ENCODE measurements at regions not wholly inside any gene's neighbourhood (a gene's known extent, or its start where the extent isn't known, plus 50 kb on each side); places are given as distances from the start of the nearest gene placed in this dataset.
A peak's percentile ranks its signal among the peaks of the same experiment; 100 is the strongest.

DNA sequence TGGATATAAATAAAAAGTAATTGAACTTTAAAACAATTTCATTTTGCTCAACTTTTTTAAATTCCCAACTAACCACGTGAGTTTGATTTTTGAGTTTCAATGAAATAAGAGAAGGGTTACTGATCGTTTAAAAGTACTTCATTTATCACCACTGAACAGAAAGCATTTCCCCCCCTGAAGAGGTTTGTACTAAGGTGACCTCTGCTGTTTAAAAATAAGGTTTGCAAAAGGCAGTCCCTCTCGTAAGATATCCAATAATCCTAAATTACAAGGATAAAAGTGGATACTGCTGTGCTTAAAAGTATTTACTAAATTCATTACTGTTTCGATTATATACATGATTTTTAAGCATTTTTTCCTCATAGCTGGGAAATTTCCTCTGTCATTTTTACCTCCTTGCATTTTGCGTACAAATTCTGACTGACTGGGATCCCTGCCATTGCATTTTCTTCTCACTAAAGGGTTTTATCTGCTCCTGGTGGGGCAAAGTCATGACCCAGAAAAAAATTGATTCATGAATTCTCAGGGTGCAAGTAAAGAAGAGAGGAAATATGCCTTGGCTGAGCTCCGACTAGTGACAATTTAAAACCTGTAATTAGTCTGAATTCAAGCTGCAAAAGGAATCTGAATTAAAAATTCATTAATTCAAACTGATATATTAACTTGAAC, 463.8 kb downstream of the PRKD1 start:
- no peak for DNase-seq (ENCODE audit: extremely low read depth, low read depth)
- no peak overlapping the region for H3K4me3 ChIP-seq (replicated peaks; ENCODE audit: low read depth, low read length)
- TF ChIP-seq, protein P1, sequence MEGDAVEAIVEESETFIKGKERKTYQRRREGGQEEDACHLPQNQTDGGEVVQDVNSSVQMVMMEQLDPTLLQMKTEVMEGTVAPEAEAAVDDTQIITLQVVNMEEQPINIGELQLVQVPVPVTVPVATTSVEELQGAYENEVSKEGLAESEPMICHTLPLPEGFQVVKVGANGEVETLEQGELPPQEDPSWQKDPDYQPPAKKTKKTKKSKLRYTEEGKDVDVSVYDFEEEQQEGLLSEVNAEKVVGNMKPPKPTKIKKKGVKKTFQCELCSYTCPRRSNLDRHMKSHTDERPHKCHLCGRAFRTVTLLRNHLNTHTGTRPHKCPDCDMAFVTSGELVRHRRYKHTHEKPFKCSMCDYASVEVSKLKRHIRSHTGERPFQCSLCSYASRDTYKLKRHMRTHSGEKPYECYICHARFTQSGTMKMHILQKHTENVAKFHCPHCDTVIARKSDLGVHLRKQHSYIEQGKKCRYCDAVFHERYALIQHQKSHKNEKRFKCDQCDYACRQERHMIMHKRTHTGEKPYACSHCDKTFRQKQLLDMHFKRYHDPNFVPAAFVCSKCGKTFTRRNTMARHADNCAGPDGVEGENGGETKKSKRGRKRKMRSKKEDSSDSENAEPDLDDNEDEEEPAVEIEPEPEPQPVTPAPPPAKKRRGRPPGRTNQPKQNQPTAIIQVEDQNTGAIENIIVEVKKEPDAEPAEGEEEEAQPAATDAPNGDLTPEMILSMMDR (IDR thresholded peaks at IDR 0.05; ENCODE audit: low read depth, low read length, missing control alignments), result no peak

DNA sequence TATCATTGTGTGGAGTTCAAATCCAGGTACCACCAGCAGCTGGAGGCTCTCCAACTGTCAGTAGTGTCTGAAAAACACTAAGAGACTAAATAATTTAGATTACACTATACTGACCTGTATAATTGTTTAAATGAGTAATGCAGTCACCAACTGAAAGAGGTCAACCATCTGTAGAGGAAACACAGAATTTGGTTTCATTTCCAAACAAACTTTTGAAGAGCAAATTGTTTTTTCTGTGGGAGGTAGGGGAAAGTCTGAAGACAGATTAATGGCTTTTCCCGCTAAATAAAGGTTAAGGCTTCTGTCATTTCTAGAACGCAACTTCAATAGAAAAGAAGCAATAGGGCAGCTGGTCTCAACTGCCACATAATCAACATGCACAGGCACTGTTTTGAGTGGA, 462.6 kb downstream of the PRKD1 start:
- H3K4me3 ChIP-seq (replicated peaks; ENCODE audit: low read depth, low read length), result no peak overlapping the region
- no peak for DNase-seq (ENCODE audit: extremely low read depth, low read depth)
- TF ChIP-seq, protein P1 (IDR thresholded peaks at IDR 0.05; ENCODE audit: low read depth, low read length, missing control alignments), result no peak

DNA sequence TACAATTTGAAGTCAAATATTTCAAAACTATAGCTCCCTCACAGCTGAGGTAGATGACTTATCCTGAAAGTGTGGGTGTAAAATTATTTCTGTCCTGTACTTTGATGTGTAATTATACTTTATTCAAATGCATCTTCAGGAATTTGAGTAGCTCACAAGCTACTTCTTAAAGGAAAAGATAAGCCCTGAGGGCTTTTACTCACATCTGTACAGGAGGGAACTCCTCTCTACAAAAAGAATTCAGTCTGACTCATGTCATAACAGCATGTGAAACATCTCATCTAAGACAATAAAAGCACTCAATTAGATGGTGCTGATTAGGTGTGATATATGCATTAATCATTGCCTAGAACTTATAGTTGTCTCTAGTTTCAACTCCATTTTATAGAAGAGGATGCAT, 452.0 kb downstream of the PRKD1 start:
- no peak overlapping the region for H3K4me3 ChIP-seq (replicated peaks; ENCODE audit: low read depth, low read length)
- TF ChIP-seq, protein P1 (IDR thresholded peaks at IDR 0.05; ENCODE audit: low read depth, low read length, missing control alignments), result no peak
- no peak for DNase-seq (ENCODE audit: extremely low read depth, low read depth)

DNA sequence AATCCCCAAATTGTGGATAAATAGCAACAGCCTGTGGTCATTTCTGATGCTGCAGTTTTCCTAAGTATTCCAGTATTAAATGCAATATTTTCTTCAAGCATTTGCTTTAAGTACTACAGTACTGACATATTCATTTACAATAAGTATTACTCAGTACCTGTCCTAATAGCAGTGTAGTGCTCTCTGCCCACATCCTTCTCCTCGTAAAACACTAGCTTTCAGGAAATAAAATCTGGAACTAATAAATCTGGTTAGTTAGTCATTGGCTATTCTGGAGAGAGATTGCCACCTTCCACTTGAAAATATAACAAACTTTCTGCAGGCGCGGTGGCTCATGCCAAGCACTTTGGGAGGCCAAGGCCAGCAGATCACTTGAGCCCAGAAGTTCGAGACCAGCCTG, 441.5 kb downstream of the PRKD1 start:
- TF ChIP-seq, protein P1 (IDR thresholded peaks at IDR 0.05; ENCODE audit: low read depth, low read length, missing control alignments), result no peak
- H3K4me3 ChIP-seq (replicated peaks; ENCODE audit: low read depth, low read length), result no peak overlapping the region
- peak; percentile 66 for DNase-seq (ENCODE audit: extremely low read depth, low read depth)

DNA sequence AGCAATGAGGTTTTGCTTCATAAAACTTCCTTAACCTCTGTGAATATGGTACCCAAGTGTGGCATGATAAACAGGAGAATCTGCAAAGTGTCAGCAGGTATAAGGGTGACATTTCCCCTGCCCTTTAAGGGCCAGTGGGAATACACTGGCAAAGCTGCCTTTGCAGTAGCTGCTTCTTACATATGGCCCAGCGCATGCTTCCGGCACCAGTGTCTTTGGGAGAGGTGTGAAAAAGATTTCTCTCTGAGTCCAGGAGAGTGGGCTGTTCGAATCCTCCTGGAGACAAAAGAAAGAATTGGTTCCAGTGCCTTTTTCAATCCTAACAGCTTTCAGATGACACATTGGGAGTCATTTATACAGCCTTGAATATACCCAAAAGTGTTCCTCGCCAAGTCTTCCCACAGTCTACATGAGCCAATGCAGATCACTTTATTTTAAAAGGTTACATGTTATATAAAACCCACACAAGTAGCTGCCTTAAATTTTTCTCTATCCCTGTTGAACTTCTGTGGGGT, 437.7 kb downstream of the PRKD1 start:
- no peak overlapping the region for H3K4me3 ChIP-seq (replicated peaks; ENCODE audit: low read depth, low read length)
- no peak for DNase-seq (ENCODE audit: extremely low read depth, low read depth)
- TF ChIP-seq, protein P1 (IDR thresholded peaks at IDR 0.05; ENCODE audit: low read depth, low read length, missing control alignments), result no peak

DNA sequence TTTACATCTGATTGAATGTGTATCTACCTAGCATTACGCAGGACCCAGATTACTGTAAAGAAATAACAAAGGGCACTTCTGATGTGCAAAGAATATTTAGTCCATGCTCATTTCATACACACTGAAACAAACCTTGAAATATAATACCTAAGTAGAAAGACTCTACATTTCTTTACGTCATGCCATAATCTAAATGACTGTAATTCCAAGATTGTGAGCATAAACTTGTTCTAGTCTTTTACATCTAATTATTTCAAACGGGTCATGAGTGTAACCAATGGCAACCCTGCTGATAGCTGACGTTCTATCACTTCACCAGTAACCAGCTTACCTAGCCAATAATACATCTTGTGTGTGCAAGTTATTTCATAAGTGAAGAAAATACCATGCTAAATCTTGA, 433.8 kb downstream of the PRKD1 start:
- TF ChIP-seq, protein P1 (IDR thresholded peaks at IDR 0.05; ENCODE audit: low read depth, low read length, missing control alignments), result no peak

DNA sequence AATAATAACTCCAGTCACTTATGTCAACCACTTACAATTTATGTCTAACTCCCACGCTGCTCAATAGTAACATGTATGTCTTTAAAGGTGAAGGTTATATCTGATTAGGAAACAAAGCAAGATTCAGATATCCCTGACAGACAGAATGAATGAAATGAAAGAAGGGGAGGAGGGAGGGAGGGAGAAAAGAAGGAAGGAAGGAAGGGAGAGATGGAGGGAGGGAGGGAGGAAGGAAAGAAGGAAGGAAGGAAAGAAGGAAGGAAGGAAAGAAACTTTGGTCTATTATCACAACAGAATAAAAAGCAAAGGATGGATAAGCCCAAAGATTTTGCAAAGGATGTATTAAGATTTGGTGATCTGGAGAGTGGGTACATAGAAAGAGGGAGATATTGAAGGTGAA, 433.3 kb downstream of the PRKD1 start:
- TF ChIP-seq, protein P1 (IDR thresholded peaks at IDR 0.05; ENCODE audit: low read depth, low read length, missing control alignments), result no peak
- no peak overlapping the region for H3K4me3 ChIP-seq (replicated peaks; ENCODE audit: low read depth, low read length)
- no peak for DNase-seq (ENCODE audit: extremely low read depth, low read depth)

More for the DNA sequence above, 433.8 kb downstream of the PRKD1 start:
- no peak for DNase-seq (ENCODE audit: extremely low read depth, low read depth)
- no peak overlapping the region for H3K4me3 ChIP-seq (replicated peaks; ENCODE audit: low read depth, low read length)
